ENCODE measurements at regions not wholly inside any gene's neighbourhood (a gene's known extent, or its start where the extent isn't known, plus 50 kb on each side); places are given as distances from the start of the nearest gene placed in this dataset.

GRCh38 chr5:124404796-124405195 lies 341.6 kb downstream of the ZNF608 start:
- Histone ChIP-seq H3K79me2 (ENCODE audit: control insufficient read depth, insufficient read depth, low read length) (no peaks in the 10 kb centered on the region), H3K9ac (ENCODE audit: insufficient read depth in 1 of 2, low read depth in 2 of 2, low read length in 2 of 2) (no peak overlapping the region), H3K4me1 (replicated peaks in 1 of 2; ENCODE audit: control insufficient read depth in 2 of 2, insufficient read depth in 2 of 2, low read length in 2 of 2) (no peaks in the 10 kb centered on the region), H3K9me1 (ENCODE audit: control insufficient read depth, insufficient read depth, low read length) (no peaks in the 10 kb centered on the region), H4K20me1 (replicated peaks; ENCODE audit: control insufficient read depth, insufficient read depth, low read length) (no peaks in the 10 kb centered on the region), H3K4me2 (ENCODE audit: insufficient read depth, low read length) (no peak overlapping the region), H3K36me3 (ENCODE audit: control insufficient read depth, insufficient read depth, low read length) (no peaks in the 10 kb centered on the region), H3K9me3 (replicated peaks; ENCODE audit: control insufficient read depth, insufficient read depth, low read depth, low read length) (no peaks in the 10 kb centered on the region), H2AFZ (ENCODE audit: low read depth, low read length) (no peak overlapping the region), H3K4me3 (no peak overlapping the region), H3K27me3 (ENCODE audit: control insufficient read depth in 2 of 2, insufficient read depth in 2 of 2, low read length in 2 of 2) (no peaks in the 10 kb centered on the region), H3K27ac (ENCODE audit: extremely low read depth, low read depth, low read length) (no peak overlapping the region)
- intact Hi-C loops (cut with micrococcal nuclease) = no loop called here
- TF ChIP-seq TSHZ1 (CRISPR knock-in tag; IDR thresholded peaks at IDR 0.05) = no peak
- TF ChIP-seq MXI1 (IDR thresholded peaks at IDR 0.05; ENCODE audit: low read depth, low read length) = no peak
- TF ChIP-seq VEZF1 (CRISPR knock-in tag; IDR thresholded peaks at IDR 0.05) = no peak
- no peak for TF ChIP-seq MYBL2 (IDR thresholded peaks at IDR 0.05; ENCODE audit: low read depth)
- no peak for TF ChIP-seq MYBL2 (CRISPR knock-in tag; IDR thresholded peaks at IDR 0.05; ENCODE audit: borderline replicate concordance)
- TF ChIP-seq HBP1 (CRISPR knock-in tag; IDR thresholded peaks at IDR 0.05) = no peak
- no peak for TF ChIP-seq GATAD2A (IDR thresholded peaks at IDR 0.05)
- TF ChIP-seq TFE3 (CRISPR knock-in tag; IDR thresholded peaks at IDR 0.05) = no peak
- no peak for TF ChIP-seq ARID3A (IDR thresholded peaks at IDR 0.05; ENCODE audit: borderline replicate concordance, low read depth, low read length)
- no peak for TF ChIP-seq HSF4 (CRISPR knock-in tag; IDR thresholded peaks at IDR 0.05; ENCODE audit: borderline replicate concordance)
- no peak for TF ChIP-seq POLR3A (IDR thresholded peaks at IDR 0.05; ENCODE audit: borderline replicate concordance, extremely low read depth, insufficient read depth, insufficient read length)
- TF ChIP-seq KAT8 (IDR thresholded peaks at IDR 0.05; ENCODE audit: low read depth) = no peak
- no peak for FAIRE-seq
- in situ Hi-C loops (cut with MboI) = no loop called here
- BruUV-seq (replicated peaks) = no TSS peak
- no peak for ATAC-seq
- no peak for DNase-seq (ENCODE audit: extremely low read depth in 1 of 4, low spot score in 3 of 4)
- WGBS (ENCODE audit: insufficient coverage, low coverage, missing lambda C conversion rate) = 2% methylated on average over 5 of the region's 5 CpGs
- CTCF ChIA-PET (ENCODE audit: low intra/inter-chr PET ratio) = no interaction called here
- POLR2A ChIA-PET = no interaction called here

Measured in K562 (cell line).